PC-3 (cell line): ENCODE measurements at regions not wholly inside any gene's neighbourhood (a gene's known extent, or its start where the extent isn't known, plus 50 kb on each side); places are given as distances from the start of the nearest gene placed in this dataset.

ENCODE experiments used
- ATAC-seq: fragments of 200-7000 bp; cut with Tn5 transposase; 2 replicates; pipeline ENCODE4 v1.9.1; 2020; ENCODE audit warnings: mild to moderate bottlenecking, moderate library complexity
- BruUV-seq: library from RNA; stranded (reverse); fragments of 400-500 nt; replicated peaks from 2 replicates; lab custom pipeline; 2021; lab: Mats Ljungman, UMichigan
- CTCF ChIA-PET: fragments of 300-600 bp; sonication (Branson Sonifier 250); formaldehyde crosslinking; loops from one replicate; lab custom pipeline; 2022; ENCODE audit warnings: antibody characterized with exemption; lab: Charles Lee
- POLR2A ChIA-PET: fragments of 300-600 bp; sonication (Branson Sonifier 250); formaldehyde crosslinking; loops from one replicate; lab custom pipeline; 2022; ENCODE audit warnings: antibody characterized with exemption; ENCODE audit not compliant: unreplicated experiment; lab: Charles Lee
- DNase-seq: peaks from one replicate; pipeline ENCODE4 v3.0.0-alpha.2; 2015
- H2AFZ ChIP-seq: fragments of 300-600 bp; sonication (generic); 2 replicates; pipeline ENCODE4 v1.6.0; 2016; ENCODE audit warnings: antibody characterized with exemption, low read length
- H3F3A ChIP-seq: fragments of 300-600 bp; sonication (generic); one replicate; pipeline ENCODE4 v1.6.0; 2017; ENCODE audit warnings: antibody characterized with exemption, low read length, control low read depth, mild to moderate bottlenecking; ENCODE audit not compliant: unreplicated experiment
- H3K27ac ChIP-seq: fragments of 300-600 bp; sonication (generic); 2 replicates; pipeline ENCODE4 v1.5.1; 2016; ENCODE audit warnings: mild to moderate bottlenecking, low read length
- H3K27me3 ChIP-seq: fragments of 300-600 bp; sonication (generic); 2 replicates; pipeline ENCODE4 v1.6.1; 2016; ENCODE audit warnings: low read length, mixed read lengths
- H3K36me3 ChIP-seq: fragments of 300-600 bp; sonication (generic); 2 replicates; pipeline ENCODE4 v1.6.1; 2016; ENCODE audit warnings: low read depth, mixed run types, low read length, mixed read lengths
- H3K4me1 ChIP-seq: fragments of 300-600 bp; sonication (generic); 2 replicates; pipeline ENCODE4 v1.5.1; 2016; ENCODE audit warnings: low read length; ENCODE audit not compliant: insufficient read depth
- H3K4me2 ChIP-seq: fragments of 300-600 bp; sonication (generic); 2 replicates; pipeline ENCODE4 v1.6.0; 2016; ENCODE audit warnings: low read length
- H3K4me3 ChIP-seq: fragments of 300-600 bp; sonication (generic); 2 replicates; pipeline ENCODE4 v1.5.1; 2016; ENCODE audit warnings: mild to moderate bottlenecking, low read length, mixed read lengths
- H3K79me2 ChIP-seq: fragments of 300-600 bp; sonication (generic); 2 replicates; pipeline ENCODE4 v1.6.1; 2017; ENCODE audit warnings: low read length, mixed read lengths
- H3K9ac ChIP-seq: fragments of 300-600 bp; sonication (generic); 2 replicates; pipeline ENCODE4 v1.6.0; 2016; ENCODE audit warnings: mild to moderate bottlenecking, low read length
- H3K9me2 ChIP-seq: fragments of 300-600 bp; sonication (generic); replicated peaks from 2 replicates; pipeline ENCODE4 v1.6.1; 2016; ENCODE audit warnings: mixed run types, low read length, mixed read lengths
- H3K9me3 ChIP-seq: fragments of 300-600 bp; sonication (generic); 2 replicates; pipeline ENCODE4 v1.6.1; 2016; ENCODE audit warnings: low read length, mixed read lengths
- H4K20me1 ChIP-seq: fragments of 300-600 bp; sonication (generic); 2 replicates; pipeline ENCODE4 v1.6.1; 2016; ENCODE audit warnings: low read length, mixed read lengths
- CTCF ChIP-seq: fragments of 300-600 bp; sonication (generic); conservative IDR thresholded peaks from 2 replicates; pipeline ENCODE4 v1.5.1; 2017; ENCODE audit warnings: antibody characterized with exemption, low read depth, mild to moderate bottlenecking, low read length
- EZH2 ChIP-seq: fragments of 300-600 bp; sonication (generic); IDR thresholded peaks from one replicate; pipeline ENCODE4 v1.6.1; 2017; ENCODE audit warnings: antibody characterized with exemption, mild to moderate bottlenecking, low read length; ENCODE audit not compliant: unreplicated experiment
- EZH2phosphoT487 ChIP-seq: fragments of 300-600 bp; sonication (generic); IDR thresholded peaks from 2 replicates; pipeline ENCODE4 v1.6.1; 2018; ENCODE audit warnings: mild to moderate bottlenecking, antibody characterized with exemption, low read length, borderline replicate concordance
- intact Hi-C: fragments of 100-400 bp; cut with micrococcal nuclease; formaldehyde crosslinking; loops from 2 replicates; pipeline ENCODE4 v1.9.0; 2023

GRCh38 chr17:68693896-68694295 lies 92.7 kb upstream of the FAM20A start:
- BruUV-seq: no TSS peak
- Histone ChIP-seq H4K20me1 (no peaks in the 10 kb centered on the region), H3K9me2 (no peaks in the 10 kb centered on the region), H2AFZ (no peak overlapping the region), H3F3A (no peaks in the 10 kb centered on the region), H3K9ac (no peak overlapping the region), H3K27ac (no peak overlapping the region), H3K36me3 (no peaks in the 10 kb centered on the region), H3K4me2 (no peak overlapping the region), H3K9me3 (no peaks in the 10 kb centered on the region), H3K27me3 (no peaks in the 10 kb centered on the region), H3K79me2 (no peaks in the 10 kb centered on the region), H3K4me1 (no peaks in the 10 kb centered on the region), H3K4me3 (no peak overlapping the region)
- intact Hi-C loops: no loop called here
- ChIA-PET CTCF (no interaction called here), POLR2A (no interaction called here)
- no peak for DNase-seq
- TF ChIP-seq CTCF (no peak), EZH2phosphoT487 (no peak), EZH2 (no peak)
- no peak for ATAC-seq

DNA sequence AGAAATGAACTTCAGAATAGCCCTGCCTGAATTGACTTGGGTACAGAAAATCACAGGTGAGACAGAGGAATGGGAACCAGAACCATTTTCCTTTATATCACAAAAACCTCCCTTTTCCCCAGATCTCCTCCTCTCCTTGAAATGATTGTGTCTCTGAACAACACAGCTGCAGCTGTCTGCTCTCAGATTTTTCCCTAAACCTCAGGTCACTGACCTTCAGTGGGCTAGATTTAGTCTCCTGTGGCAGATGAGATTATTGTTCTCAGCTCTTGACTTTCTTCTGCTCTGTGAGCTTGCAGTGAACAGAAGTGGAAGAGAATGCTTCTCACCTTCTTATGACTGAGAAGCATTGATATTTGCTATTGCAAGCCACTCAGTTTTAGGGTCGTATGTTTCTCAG lies 92.3 kb upstream of the FAM20A start:
- H3K9me2 ChIP-seq: no peaks in the 10 kb centered on the region
- no peaks in the 10 kb centered on the region for H3K4me1 ChIP-seq
- H3K36me3 ChIP-seq: no peaks in the 10 kb centered on the region
- H3K9me3 ChIP-seq: no peaks in the 10 kb centered on the region
- H3F3A ChIP-seq: no peaks in the 10 kb centered on the region
- H3K27me3 ChIP-seq: no peaks in the 10 kb centered on the region
- no peaks in the 10 kb centered on the region for H4K20me1 ChIP-seq
- no TSS peak for BruUV-seq
- no peak for ATAC-seq
- ChIA-PET CTCF (no interaction called here), POLR2A (no interaction called here)
- H3K27ac ChIP-seq: no peak overlapping the region
- no peak for DNase-seq
- no peak overlapping the region for H3K4me3 ChIP-seq
- no peak overlapping the region for H3K9ac ChIP-seq
- intact Hi-C loops: no loop called here
- TF ChIP-seq CTCF: no peak
- no peaks in the 10 kb centered on the region for H3K79me2 ChIP-seq
- H2AFZ ChIP-seq: no peak overlapping the region
- H3K4me2 ChIP-seq: no peak overlapping the region

- Histone ChIP-seq H2AFZ (no peak overlapping the region), H3K27me3 (no peaks in the 10 kb centered on the region), H3K4me2 (no peak overlapping the region), H3K9me3 (no peaks in the 10 kb centered on the region), H3K9ac (no peak overlapping the region), H4K20me1 (no peaks in the 10 kb centered on the region), H3K4me1 (no peaks in the 10 kb centered on the region), H3K36me3 (no peaks in the 10 kb centered on the region), H3K79me2 (no peaks in the 10 kb centered on the region), H3K9me2 (no peaks in the 10 kb centered on the region), H3K4me3 (no peak overlapping the region), H3K27ac (no peak overlapping the region), H3F3A (no peaks in the 10 kb centered on the region)
- ChIA-PET POLR2A (no interaction called here), CTCF (no interaction called here)
- ATAC-seq (no peak), DNase-seq (no peak)
- BruUV-seq: no TSS peak
- intact Hi-C loops: no loop called here
- TF ChIP-seq EZH2phosphoT487: no peak
- TF ChIP-seq EZH2: no peak
- TF ChIP-seq CTCF: no peak
Measured at GRCh38 chr17:68686108-68686988, 85.2 kb upstream of the FAM20A start.
